Activated naive CD8-positive, alpha-beta T cell treated with anti-CD3 and anti-CD28 coated beads for 36 hours (primary cell): ENCODE measurements at regions not wholly inside any gene's neighbourhood (a gene's known extent, or its start where the extent isn't known, plus 50 kb on each side); places are given as distances from the start of the nearest gene placed in this dataset.
"Not testable (repeated sequence)": the region's sequence is repeated elsewhere in the genome, so short reads cannot be mapped to it uniquely, and the experiment has no call there.

Experiments
- DNase-seq: peaks from one replicate; pipeline ENCODE4 v3.0.0; 2021
- H3K27ac Mint-ChIP-seq: one replicate; pipeline ENCODE4 v1.8.0; 2022; ENCODE audit warnings: mild to moderate bottlenecking, moderate library complexity, mixed read lengths
- H3K27me3 Mint-ChIP-seq: one replicate; pipeline ENCODE4 v1.8.0; 2022; ENCODE audit warnings: mild to moderate bottlenecking, mixed read lengths
- H3K36me3 Mint-ChIP-seq: one replicate; pipeline ENCODE4 v1.8.0; 2021; ENCODE audit warnings: mild to moderate bottlenecking, mixed read lengths
- H3K4me1 Mint-ChIP-seq: one replicate; pipeline ENCODE4 v1.8.0; 2021; ENCODE audit warnings: mixed read lengths
- H3K4me3 Mint-ChIP-seq: one replicate; pipeline ENCODE4 v1.8.0; 2022; ENCODE audit warnings: mild to moderate bottlenecking, moderate library complexity, mixed read lengths
- H3K9me3 Mint-ChIP-seq: one replicate; pipeline ENCODE4 v1.8.0; 2022; ENCODE audit warnings: mixed read lengths

DNA sequence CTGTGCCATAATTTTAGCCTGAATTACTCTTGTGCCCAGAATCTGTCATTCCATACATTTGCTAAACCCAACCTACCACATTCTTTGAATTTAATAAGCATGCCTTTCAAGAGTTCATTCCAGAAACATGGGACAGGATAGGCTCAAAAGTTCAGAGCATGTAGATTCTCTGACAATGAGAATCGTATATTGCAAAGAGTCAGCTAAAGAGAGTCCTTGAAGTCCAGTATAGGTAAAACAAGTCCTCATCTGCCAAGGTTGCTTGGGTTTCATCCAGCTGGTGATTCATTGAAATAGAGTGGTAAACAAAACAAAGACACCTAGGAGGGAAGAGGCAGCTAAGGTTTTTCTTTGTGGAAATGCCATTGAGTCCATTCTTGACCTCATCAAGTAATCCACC is 249.3 kb upstream of the DIPK2B start:
- DNase-seq = no peak
- Mint-ChIP-seq H3K27ac (no peak overlapping the region), H3K27me3 (peaks cover 3% of the 10 kb centered on the region), H3K4me1 (peaks cover 7% of the 10 kb centered on the region), H3K9me3 (no peaks in the 10 kb centered on the region), H3K4me3 (no peak overlapping the region), H3K36me3 (no peaks in the 10 kb centered on the region)

DNA sequence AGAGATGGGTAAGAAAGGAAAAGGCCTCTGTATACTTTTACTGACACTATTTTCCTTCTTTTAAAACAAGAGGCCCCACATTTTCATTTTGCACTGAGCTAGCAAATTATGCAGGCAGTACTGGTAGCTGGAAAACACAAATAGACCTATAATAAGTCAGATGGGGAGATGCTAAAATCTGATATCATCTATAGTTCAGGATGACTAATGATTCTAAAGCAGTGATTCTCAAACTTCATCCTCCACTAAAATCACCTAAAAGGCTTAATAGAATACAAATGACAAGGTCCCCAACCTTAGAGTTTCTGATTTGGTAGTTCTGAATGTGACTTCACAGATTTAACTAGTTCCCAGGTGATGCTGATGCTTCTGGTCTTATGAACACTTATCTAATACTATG is 247.3 kb upstream of the DIPK2B start:
- Mint-ChIP-seq H3K4me1 (peaks cover 7% of the 10 kb centered on the region), H3K36me3 (no peaks in the 10 kb centered on the region), H3K27me3 (no peaks in the 10 kb centered on the region), H3K4me3 (no peak overlapping the region), H3K27ac (no peak overlapping the region), H3K9me3 (no peaks in the 10 kb centered on the region)
- no peak for DNase-seq

DNA sequence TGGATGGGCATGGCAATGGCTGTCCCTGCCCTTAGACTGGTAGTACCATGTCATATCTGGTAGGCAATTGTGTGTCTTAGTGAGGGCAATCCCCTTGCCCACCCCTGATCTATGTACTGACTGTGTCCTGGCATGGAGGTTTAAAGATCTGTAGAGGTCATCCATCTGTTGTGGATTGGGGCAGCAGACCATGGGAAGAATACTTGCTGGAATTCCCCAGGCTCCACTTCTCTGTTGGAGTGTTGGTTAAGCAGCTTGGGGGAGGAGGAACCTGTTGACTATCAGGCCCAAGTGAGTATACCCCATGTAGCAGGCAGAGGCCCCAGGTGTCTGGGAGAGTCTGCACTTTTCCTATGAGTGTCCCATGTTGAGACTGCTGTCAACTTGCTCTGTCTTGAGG is 246.7 kb upstream of the DIPK2B start:
- H3K4me3 Mint-ChIP-seq = no peak overlapping the region
- peaks cover 7% of the 10 kb centered on the region for H3K4me1 Mint-ChIP-seq
- H3K27ac Mint-ChIP-seq = no peak overlapping the region
- no peaks in the 10 kb centered on the region for H3K9me3 Mint-ChIP-seq
- H3K27me3 Mint-ChIP-seq = no peaks in the 10 kb centered on the region
- DNase-seq = no peak
- H3K36me3 Mint-ChIP-seq = no peaks in the 10 kb centered on the region

DNA sequence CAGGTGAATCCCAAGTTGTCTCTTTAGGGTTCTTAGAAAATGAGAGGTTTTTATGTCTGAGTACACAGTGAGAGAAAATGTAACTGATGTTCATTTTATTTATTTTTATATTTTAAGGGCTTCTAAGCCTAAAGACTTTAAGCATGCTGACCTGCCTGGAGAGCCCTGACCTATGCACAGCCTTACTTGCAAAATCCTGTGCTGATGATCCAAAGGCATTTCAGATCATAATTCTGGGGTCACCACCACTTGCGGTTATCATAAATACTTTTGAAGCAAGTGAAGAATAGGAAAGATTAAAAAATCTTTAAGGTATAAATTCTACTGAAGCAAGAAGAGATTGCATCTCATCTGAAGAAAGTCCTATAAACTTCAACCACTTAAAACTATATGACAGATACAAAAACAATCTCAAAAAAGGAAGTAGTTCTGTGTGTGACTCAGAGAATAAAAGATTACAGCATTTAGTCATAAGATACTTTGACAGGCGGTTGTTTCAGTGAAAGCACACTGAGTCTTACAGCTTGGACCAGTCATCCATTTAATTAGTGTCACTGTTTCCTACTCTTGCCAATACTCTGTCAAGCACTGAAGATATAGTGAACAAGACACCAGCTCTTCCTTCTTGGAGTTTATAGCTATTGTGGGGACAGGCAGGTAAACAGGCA is 245.2 kb upstream of the DIPK2B start:
- Mint-ChIP-seq H3K27me3 (no peaks in the 10 kb centered on the region), H3K36me3 (no peaks in the 10 kb centered on the region), H3K9me3 (no peaks in the 10 kb centered on the region), H3K4me1 (peaks cover 7% of the 10 kb centered on the region), H3K27ac (no peak overlapping the region), H3K4me3 (no peak overlapping the region)
- no peak for DNase-seq

DNA sequence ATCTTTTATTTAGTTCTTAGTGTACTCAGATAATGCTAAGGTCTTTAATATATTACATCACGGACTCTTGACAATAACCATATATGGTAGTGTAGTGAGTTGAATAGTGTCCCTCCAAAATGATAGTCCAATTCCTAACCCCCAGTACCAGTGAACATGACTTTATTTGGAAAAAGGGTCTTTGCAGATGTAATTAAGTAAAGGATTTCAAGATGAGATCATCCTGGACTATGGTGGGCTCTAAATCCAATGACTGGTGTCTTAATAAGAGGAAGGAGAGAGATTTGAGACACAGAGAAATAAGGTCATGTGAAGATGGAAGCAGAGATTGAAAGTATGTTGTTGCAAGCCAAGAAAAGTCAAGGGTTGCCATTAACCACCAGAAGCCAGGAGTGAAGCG is 236.5 kb upstream of the DIPK2B start:
- no peaks in the 10 kb centered on the region for H3K36me3 Mint-ChIP-seq

DNA sequence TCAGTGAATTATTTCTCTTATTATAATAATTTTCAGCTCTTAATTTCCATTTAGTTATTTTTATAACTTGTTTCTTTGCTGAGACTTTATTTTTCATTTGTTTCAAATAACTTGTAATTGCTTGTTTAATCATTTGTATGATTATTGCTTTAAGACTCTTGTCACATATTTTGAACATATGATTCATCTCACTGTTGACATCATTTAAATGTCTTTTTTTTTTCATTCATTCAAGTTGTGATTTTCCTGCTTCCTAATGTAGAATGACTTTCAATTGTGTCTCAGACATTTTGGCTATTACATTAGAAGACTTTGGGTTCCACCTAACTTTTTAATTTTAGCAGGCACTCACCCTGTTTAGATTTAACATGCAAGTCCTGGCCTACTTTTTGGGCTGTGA is 234.8 kb upstream of the DIPK2B start:
- no peak overlapping the region for H3K4me3 Mint-ChIP-seq
- H3K9me3 Mint-ChIP-seq = no peaks in the 10 kb centered on the region
- DNase-seq = no peak
- H3K36me3 Mint-ChIP-seq = no peaks in the 10 kb centered on the region
- H3K4me1 Mint-ChIP-seq = peaks cover 1% of the 10 kb centered on the region
- no peaks in the 10 kb centered on the region for H3K27me3 Mint-ChIP-seq
- no peak overlapping the region for H3K27ac Mint-ChIP-seq

More for the DNA sequence above, 236.5 kb upstream of the DIPK2B start:
- Mint-ChIP-seq H3K4me3 (no peak overlapping the region), H3K4me1 (peaks cover 1% of the 10 kb centered on the region), H3K27ac (no peak overlapping the region), H3K27me3 (no peaks in the 10 kb centered on the region), H3K9me3 (no peaks in the 10 kb centered on the region)
- DNase-seq = no peak

DNA sequence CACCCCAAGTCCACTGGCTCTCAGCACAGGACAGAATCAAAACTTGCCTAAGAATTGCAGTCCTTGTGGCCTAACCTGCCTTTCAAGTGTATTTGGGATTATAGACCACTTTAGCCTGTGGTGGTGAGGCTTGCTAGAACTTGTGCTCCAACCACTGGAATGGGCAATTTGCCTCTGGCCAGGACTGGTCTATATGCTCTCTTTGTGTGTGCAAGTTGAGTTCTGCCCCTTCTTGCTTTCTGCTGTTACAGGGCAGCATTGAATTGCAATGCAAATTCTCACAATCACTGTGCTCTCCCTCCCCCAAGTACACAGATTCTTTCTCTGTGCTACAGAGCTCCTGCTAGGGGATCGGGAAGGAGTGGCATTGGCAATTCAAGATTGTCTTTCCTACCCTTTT is 233.6 kb upstream of the DIPK2B start:
- no peak overlapping the region for H3K4me3 Mint-ChIP-seq
- H3K9me3 Mint-ChIP-seq = no peaks in the 10 kb centered on the region
- H3K36me3 Mint-ChIP-seq = no peaks in the 10 kb centered on the region
- H3K4me1 Mint-ChIP-seq = peaks cover 1% of the 10 kb centered on the region
- DNase-seq = no peak
- no peaks in the 10 kb centered on the region for H3K27me3 Mint-ChIP-seq
- no peak overlapping the region for H3K27ac Mint-ChIP-seq

DNA sequence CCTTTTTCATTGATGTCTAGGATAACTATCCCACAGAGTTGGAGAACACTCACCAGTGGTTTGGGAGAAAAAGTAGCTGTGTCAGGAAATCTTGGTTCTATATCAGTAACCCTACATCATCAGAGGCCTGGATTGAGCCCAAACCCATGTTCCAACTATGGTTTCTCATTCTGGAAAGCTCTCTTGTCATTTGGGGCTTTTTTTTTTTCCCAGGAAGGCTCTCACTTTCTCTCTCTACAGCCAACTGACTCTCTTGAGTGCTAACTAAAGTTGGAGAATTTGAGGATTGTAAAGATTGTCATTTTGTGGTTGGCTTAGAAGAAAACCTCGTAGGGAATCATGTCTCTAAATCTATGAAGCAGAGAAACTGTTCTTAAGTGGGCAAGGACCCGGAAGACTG is 228.2 kb upstream of the DIPK2B start:
- Mint-ChIP-seq H3K27me3 (peaks cover 3% of the 10 kb centered on the region), H3K36me3 (no peaks in the 10 kb centered on the region), H3K9me3 (no peaks in the 10 kb centered on the region), H3K4me3 (no peak overlapping the region), H3K27ac (no peak overlapping the region), H3K4me1 (no peaks in the 10 kb centered on the region)
- DNase-seq = no peak

DNA sequence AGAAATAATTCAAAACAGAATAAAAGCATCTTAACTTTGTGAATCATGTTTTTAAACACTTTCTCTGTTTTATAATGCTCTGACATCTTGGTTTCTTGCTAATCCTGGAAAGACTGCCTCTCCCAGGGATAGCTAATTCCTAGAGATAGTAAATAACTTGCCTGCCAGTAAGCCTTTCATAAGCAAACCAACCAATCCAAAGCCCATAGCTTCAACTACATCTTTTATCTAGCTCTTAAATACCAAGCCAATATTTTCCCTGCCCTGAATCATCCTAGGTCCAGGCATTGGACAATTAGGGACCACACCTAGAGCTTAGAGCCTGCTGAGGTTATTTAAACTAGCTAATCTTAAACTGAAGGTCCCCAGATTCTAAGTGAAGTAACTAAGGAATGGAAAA is 223.7 kb upstream of the DIPK2B start:
- Mint-ChIP-seq H3K9me3 (no peaks in the 10 kb centered on the region), H3K27ac (no peak overlapping the region), H3K36me3 (no peaks in the 10 kb centered on the region), H3K27me3 (peaks cover 6% of the 10 kb centered on the region), H3K4me1 (no peaks in the 10 kb centered on the region), H3K4me3 (no peak overlapping the region)
- DNase-seq = no peak

DNA sequence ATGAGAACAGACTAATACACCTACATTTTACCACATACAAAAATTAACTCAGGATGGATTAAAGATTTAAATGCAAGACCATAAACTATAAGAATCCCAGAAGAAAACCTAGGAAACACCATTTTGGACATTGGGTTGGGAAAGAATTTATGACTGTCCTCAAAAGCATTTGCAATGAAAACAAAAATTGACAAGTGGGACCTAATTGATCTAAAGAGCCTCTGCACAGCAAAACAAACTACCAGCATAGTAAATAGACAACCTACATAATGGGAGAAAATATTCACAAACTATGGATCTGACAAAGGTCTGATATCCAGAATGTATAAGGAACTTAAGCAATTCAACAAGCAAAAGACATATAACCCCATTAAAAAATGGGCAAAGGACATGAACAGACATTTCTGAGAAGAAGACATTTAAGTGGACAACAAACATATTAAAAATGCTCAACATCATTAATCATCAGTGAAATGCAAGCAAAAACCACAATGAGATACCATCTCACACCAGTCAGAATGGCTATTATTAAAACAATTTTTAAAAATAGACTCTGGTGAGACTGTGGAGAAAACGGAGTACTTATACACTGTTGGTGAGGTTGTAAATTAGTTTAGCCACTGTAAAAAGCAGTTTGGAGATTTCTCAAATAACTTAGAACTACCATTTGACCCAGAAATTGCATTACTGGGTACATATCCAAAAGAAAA is 221.7 kb upstream of the DIPK2B start:
- no peaks in the 10 kb centered on the region for H3K9me3 Mint-ChIP-seq
- H3K27ac Mint-ChIP-seq = no peak overlapping the region
- no peaks in the 10 kb centered on the region for H3K36me3 Mint-ChIP-seq
- peaks cover 16% of the 10 kb centered on the region for H3K27me3 Mint-ChIP-seq
- no peak overlapping the region for H3K4me3 Mint-ChIP-seq
- H3K4me1 Mint-ChIP-seq = no peaks in the 10 kb centered on the region
- no peak for DNase-seq

DNA sequence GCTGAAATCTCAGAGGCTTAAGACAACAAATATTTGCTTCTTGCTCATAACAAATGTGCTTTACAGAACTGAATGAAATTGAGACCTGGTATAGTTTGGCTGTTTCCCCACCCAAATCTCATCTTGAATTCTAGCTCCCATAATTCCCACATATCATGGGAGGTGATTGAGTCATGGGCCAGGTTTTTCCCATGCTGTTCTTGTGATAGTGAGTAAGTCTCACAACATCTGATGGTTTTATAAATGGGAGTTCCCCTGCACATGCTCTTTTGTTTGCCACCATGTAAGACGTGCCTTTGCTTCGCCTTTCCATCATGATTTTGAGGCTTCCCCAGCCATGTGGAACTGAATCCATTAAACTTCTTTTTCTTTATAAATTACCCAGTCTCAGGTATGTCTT is 221.1 kb upstream of the DIPK2B start:
- Mint-ChIP-seq H3K27me3 (peaks cover 16% of the 10 kb centered on the region), H3K27ac (no peak overlapping the region), H3K4me1 (no peaks in the 10 kb centered on the region), H3K36me3 (no peaks in the 10 kb centered on the region), H3K9me3 (no peaks in the 10 kb centered on the region), H3K4me3 (no peak overlapping the region)
- DNase-seq = no peak

DNA sequence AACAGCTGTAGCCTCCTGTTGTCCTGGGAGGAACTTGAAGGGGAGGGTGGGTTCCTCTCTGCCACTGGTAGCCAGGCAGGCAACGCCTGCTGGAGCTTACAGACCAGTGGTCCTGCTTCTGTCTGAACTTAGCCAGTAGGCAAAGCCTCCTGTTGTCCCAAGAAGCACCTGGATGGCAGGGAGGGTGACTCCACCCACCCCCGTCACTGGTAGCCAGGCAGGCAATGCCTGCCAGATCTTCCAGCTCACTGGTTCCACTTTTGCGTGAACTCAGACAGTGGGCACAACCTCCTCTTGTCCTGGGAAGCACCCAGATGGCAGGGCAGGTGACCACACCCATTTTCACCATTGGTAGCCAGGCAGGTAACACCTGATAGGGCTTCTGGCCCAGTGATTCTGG is 203.5 kb upstream of the DIPK2B start:
- peaks cover 4% of the 10 kb centered on the region for H3K4me1 Mint-ChIP-seq
- H3K27me3 Mint-ChIP-seq = no peaks in the 10 kb centered on the region
- H3K27ac Mint-ChIP-seq = no peak overlapping the region
- H3K9me3 Mint-ChIP-seq = no peaks in the 10 kb centered on the region
- DNase-seq = no peak
- no peaks in the 10 kb centered on the region for H3K36me3 Mint-ChIP-seq
- H3K4me3 Mint-ChIP-seq = no peak overlapping the region

DNA sequence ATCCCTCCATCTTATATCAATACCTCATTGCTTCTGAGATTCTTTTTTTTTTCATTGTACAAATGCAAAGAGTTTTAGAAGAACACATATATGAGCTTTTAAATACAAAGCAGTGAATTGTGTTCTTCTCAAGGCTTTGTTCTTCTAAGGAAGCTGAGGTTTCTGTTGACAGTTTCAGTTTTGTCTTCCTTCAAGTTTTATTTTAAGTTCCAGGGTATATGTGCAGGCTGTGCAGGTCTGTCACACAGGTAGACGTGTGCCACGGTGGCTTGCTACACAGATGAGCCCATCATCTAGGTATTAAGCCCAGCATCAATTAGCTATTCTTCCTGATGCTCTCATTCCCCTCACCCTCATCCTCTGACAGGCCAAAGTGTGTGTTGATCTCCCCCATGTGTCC is 201.2 kb upstream of the DIPK2B start:
- no peaks in the 10 kb centered on the region for H3K27me3 Mint-ChIP-seq
- no peaks in the 10 kb centered on the region for H3K9me3 Mint-ChIP-seq
- H3K4me1 Mint-ChIP-seq = peaks cover 4% of the 10 kb centered on the region
- no peak for DNase-seq
- no peaks in the 10 kb centered on the region for H3K36me3 Mint-ChIP-seq
- no peak overlapping the region for H3K4me3 Mint-ChIP-seq
- no peak overlapping the region for H3K27ac Mint-ChIP-seq

DNA sequence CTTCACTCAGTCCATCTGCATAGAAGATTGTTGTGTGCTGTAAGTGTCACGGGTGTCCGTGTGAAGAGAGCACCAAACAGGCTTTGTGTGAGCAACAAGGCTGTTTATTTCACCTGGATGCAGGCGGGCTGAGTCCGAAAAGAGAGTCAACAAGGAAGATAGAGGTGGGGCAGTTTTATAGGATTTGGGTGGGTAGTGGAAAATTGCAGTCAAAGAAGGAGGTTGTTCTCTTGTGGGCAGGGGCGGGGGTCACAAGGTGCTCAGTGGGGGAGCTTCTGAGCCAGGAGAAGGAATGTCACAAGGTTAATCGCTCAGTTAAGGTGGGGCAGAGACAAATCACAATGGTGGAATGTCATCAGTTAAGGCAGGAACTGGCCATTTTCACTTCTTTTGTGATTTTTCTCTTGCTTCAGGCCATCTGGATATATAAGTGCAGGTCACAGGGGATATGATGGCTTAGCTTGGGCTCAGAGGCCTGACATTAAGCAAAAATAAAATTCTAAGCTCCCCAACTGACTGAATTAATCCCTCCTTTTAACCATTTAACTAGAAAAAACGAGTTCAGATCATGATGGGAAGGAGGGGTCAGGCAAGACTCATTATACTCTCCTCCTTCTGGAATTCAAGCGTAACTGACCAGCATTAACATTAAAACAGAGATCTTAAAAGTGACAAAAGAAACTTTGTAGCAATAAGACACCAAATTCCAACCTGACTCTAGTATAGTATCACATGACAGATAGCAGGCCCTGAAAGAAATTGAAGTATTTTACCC is 200.5 kb upstream of the DIPK2B start:
- H3K36me3 Mint-ChIP-seq, DNase-seq, H3K4me3 Mint-ChIP-seq, H3K27ac Mint-ChIP-seq, H3K9me3 Mint-ChIP-seq, H3K27me3 Mint-ChIP-seq, H3K4me1 Mint-ChIP-seq: not testable (repeated sequence)

DNA sequence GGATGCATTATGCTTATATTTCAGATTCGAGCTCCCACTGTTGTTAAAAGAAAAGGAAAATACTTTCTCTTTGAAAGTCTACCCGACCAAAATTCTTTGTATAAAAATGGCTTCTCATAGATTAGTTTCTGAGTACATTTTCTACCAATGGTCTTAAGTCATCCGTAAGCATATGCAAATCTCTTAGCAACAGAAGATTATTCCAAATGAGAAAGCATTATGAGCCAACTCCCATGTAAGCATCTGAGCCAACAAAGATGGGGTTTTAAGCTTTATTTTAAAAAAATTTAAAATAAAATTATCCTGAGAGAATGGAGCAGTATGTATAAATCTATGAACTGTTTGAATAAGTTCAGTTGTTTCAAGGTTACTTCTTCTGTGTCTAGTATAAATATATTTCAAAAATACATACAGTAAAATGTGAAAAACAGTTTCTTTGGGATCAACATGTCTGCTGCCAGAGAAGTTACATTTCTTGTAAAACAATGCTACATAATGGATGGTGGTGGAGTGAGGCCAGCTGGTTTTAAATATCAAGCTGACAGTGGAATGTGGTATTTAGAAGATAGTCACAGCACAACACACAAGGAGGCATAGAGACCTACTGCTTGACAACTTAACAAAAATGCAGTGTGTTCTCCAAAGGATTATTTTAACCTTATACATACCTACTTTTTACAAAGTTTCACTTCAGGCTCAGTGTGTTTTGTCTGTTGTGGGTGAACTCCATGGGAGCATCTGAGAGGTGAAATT is 199.5 kb upstream of the DIPK2B start:
- H3K27me3 Mint-ChIP-seq = no peaks in the 10 kb centered on the region
- H3K36me3 Mint-ChIP-seq = no peaks in the 10 kb centered on the region
- DNase-seq = no peak
- peaks cover 4% of the 10 kb centered on the region for H3K4me1 Mint-ChIP-seq
- no peak overlapping the region for H3K4me3 Mint-ChIP-seq
- no peak overlapping the region for H3K27ac Mint-ChIP-seq
- peaks cover 4% of the 10 kb centered on the region for H3K9me3 Mint-ChIP-seq
